ENCODE measurements at regions not wholly inside any gene's neighbourhood (a gene's known extent, or its start where the extent isn't known, plus 50 kb on each side); places are given as distances from the start of the nearest gene placed in this dataset.

DNA sequence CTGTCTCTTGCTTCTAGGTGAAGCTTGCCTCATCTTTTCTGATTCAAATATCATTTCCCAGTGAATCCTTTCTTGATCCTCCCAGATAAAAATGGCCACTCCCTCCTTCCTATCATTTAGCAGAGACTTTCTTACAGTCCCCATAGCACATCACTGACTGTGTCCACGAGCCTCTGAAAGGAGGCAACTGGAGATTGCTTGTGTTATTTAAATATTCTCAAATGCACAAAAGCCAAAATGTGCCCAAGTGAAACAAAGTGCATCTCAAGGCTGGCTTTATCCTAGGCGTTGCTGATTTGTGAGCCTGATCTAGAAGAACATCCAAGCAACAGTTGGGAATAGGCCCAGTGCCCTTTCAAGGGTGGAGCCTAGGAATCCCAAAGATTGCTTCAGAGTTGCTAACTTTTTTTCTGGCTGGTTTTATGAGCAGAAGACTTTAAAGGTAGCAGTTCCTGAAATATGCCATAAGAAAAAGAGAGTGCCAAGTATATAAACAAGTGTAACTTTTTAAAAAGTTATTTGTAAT lies 393.6 kb downstream of the CD83 start (continued):
- TF ChIP-seq, protein P1, sequence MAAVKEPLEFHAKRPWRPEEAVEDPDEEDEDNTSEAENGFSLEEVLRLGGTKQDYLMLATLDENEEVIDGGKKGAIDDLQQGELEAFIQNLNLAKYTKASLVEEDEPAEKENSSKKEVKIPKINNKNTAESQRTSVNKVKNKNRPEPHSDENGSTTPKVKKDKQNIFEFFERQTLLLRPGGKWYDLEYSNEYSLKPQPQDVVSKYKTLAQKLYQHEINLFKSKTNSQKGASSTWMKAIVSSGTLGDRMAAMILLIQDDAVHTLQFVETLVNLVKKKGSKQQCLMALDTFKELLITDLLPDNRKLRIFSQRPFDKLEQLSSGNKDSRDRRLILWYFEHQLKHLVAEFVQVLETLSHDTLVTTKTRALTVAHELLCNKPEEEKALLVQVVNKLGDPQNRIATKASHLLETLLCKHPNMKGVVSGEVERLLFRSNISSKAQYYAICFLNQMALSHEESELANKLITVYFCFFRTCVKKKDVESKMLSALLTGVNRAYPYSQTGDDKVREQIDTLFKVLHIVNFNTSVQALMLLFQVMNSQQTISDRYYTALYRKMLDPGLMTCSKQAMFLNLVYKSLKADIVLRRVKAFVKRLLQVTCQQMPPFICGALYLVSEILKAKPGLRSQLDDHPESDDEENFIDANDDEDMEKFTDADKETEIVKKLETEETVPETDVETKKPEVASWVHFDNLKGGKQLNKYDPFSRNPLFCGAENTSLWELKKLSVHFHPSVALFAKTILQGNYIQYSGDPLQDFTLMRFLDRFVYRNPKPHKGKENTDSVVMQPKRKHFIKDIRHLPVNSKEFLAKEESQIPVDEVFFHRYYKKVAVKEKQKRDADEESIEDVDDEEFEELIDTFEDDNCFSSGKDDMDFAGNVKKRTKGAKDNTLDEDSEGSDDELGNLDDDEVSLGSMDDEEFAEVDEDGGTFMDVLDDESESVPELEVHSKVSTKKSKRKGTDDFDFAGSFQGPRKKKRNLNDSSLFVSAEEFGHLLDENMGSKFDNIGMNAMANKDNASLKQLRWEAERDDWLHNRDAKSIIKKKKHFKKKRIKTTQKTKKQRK (IDR thresholded peaks at IDR 0.05; ENCODE audit: low read depth, low read length): no peak
- TF ChIP-seq HDAC6 (IDR thresholded peaks at IDR 0.05; ENCODE audit: unreplicated experiment): no peak

DNA sequence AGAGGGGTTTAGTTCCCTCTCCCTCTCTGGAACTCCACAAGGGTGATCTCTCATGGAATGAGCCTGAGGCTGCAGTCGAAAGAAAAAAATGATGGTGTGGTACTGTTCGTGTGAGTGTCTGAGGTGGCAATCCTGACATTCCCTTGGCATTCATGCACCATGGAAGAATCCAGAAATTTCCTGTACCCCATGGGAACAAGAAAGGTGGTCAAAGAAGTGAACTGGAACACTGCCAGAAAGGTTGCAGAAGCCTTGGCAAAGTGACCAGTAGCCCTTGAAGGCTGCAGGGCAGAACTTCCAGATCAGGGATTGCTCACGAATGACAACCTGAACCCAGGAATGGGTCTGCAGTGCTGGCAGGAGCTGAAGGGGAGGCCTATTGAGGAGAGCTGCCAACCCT lies 394.7 kb downstream of the CD83 start:
- intact Hi-C loops (cut with micrococcal nuclease; ENCODE audit: unreplicated experiment): no loop called here
- Histone ChIP-seq H2AFZ (ENCODE audit: control insufficient read depth, low read depth, low read length) (no peak overlapping the region), H3K27me3 (replicated peaks in 1 of 2; ENCODE audit: control insufficient read depth in 2 of 2, insufficient read depth in 2 of 2, low read length in 1 of 2) (no peaks in the 10 kb centered on the region), H3K36me3 (ENCODE audit: control insufficient read depth in 2 of 2, insufficient read depth in 2 of 2, low read length in 1 of 2) (no peaks in the 10 kb centered on the region), H3K4me2 (ENCODE audit: control insufficient read depth, insufficient read depth) (no peak overlapping the region), H3K9me3 (replicated peaks; ENCODE audit: control insufficient read depth, insufficient read depth, low read length) (no peaks in the 10 kb centered on the region), H3K27ac (ENCODE audit: control insufficient read depth, insufficient read depth) (no peak overlapping the region), H3K9ac (ENCODE audit: control insufficient read depth, insufficient read depth, low read length) (no peak overlapping the region), H3K4me3 (no peak overlapping the region), H3K79me2 (ENCODE audit: control insufficient read depth, insufficient read depth, low read length) (no peaks in the 10 kb centered on the region), H4K20me1 (ENCODE audit: control insufficient read depth, insufficient read depth) (no peaks in the 10 kb centered on the region), H3K4me1 (ENCODE audit: control insufficient read depth, insufficient read depth, low read length) (no peaks in the 10 kb centered on the region)
- DNase-seq (ENCODE audit: low read depth, low spot score): no peak
- no TSS peak for BruUV-seq (replicated peaks)
- ATAC-seq: no peak
- in situ Hi-C loops (cut with MboI): no loop called here
- TF ChIP-seq MEF2B (IDR thresholded peaks at IDR 0.05; ENCODE audit: partially characterized antibody, poor library complexity, severe bottlenecking) (no peak), KDM1A (IDR thresholded peaks at IDR 0.05; ENCODE audit: borderline replicate concordance) (no peak), ZNF274 (IDR thresholded peaks at IDR 0.05; ENCODE audit: insufficient read depth, insufficient read length) (no peak), FOXK2 (IDR thresholded peaks at IDR 0.05) (no peak)
- TF ChIP-seq, protein P2, sequence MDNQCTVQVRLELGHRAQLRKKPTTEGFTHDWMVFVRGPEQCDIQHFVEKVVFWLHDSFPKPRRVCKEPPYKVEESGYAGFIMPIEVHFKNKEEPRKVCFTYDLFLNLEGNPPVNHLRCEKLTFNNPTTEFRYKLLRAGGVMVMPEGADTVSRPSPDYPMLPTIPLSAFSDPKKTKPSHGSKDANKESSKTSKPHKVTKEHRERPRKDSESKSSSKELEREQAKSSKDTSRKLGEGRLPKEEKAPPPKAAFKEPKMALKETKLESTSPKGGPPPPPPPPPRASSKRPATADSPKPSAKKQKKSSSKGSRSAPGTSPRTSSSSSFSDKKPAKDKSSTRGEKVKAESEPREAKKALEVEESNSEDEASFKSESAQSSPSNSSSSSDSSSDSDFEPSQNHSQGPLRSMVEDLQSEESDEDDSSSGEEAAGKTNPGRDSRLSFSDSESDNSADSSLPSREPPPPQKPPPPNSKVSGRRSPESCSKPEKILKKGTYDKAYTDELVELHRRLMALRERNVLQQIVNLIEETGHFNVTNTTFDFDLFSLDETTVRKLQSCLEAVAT (IDR thresholded peaks at IDR 0.05): no peak
- ChIA-PET SMC1A (ENCODE audit: uncharacterized antibody, unreplicated experiment) (no interaction called here), CTCF (no interaction called here), POLR2A (no interaction called here), RAD21 (ENCODE audit: unreplicated experiment) (no interaction called here)
- FAIRE-seq: no peak
- WGBS (ENCODE audit: insufficient coverage, insufficient replicate concordance, low lambda C conversion rate, missing lambda C conversion rate): 30% methylated on average over 3 of the region's 3 CpGs

All from GM12878 (cell line).